BLaER1 (cell line): ENCODE measurements at regions not wholly inside any gene's neighbourhood (a gene's known extent, or its start where the extent isn't known, plus 50 kb on each side); places are given as distances from the start of the nearest gene placed in this dataset.

Source experiments
- H3K27ac ChIP-seq: shearing (Covaris generic); formaldehyde crosslinking; 2 replicates; pipeline ENCODE4 v1.8.1; 2022
- H3K27me3 ChIP-seq: shearing (Covaris generic); formaldehyde crosslinking; 2 replicates; pipeline ENCODE4 v1.8.1; 2022
- H3K36me3 ChIP-seq: shearing (Covaris generic); formaldehyde crosslinking; 2 replicates; pipeline ENCODE4 v1.8.1; 2022
- H3K4me1 ChIP-seq: shearing (Covaris generic); formaldehyde crosslinking; 2 replicates; pipeline ENCODE4 v1.8.1; 2022
- H3K4me2 ChIP-seq: shearing (Covaris generic); formaldehyde crosslinking; 2 replicates; pipeline ENCODE4 v1.8.1; 2022
- H3K4me3 ChIP-seq: shearing (Covaris generic); formaldehyde crosslinking; 2 replicates; pipeline ENCODE4 v1.8.1; 2022
- H3K9ac ChIP-seq: shearing (Covaris generic); formaldehyde crosslinking; 2 replicates; pipeline ENCODE4 v1.8.1; 2022
- H3K9me3 ChIP-seq: shearing (Covaris generic); formaldehyde crosslinking; 2 replicates; pipeline ENCODE4 v1.8.1; 2022
- H4K20me1 ChIP-seq: shearing (Covaris generic); formaldehyde crosslinking; 2 replicates; pipeline ENCODE4 v1.8.1; 2022
- Cebpa-rat ChIP-seq: shearing (Covaris generic); IDR thresholded peaks from 2 replicates; pipeline ENCODE4 v1.8.1; 2022

- no peak overlapping the region for H3K4me2 ChIP-seq
- no peak overlapping the region for H3K9ac ChIP-seq
- no peak for TF ChIP-seq Cebpa-rat
- H3K4me3 ChIP-seq, result no peak overlapping the region
- no peaks in the 10 kb centered on the region for H3K36me3 ChIP-seq
- H3K27me3 ChIP-seq, result no peaks in the 10 kb centered on the region
- no peaks in the 10 kb centered on the region for H4K20me1 ChIP-seq
- no peak overlapping the region for H3K27ac ChIP-seq
- H3K4me1 ChIP-seq, result peaks cover 20% of the 10 kb centered on the region
- no peaks in the 10 kb centered on the region for H3K9me3 ChIP-seq
These were observed 102.7 kb upstream of the SASH1 start for GRCh38 chr6:148239801-148240460.

GRCh38 chr6:148240461-148240840, 102.2 kb upstream of the SASH1 start:
- H3K4me3 ChIP-seq, result no peak overlapping the region
- no peak overlapping the region for H3K27ac ChIP-seq
- no peaks in the 10 kb centered on the region for H4K20me1 ChIP-seq
- no peaks in the 10 kb centered on the region for H3K36me3 ChIP-seq
- H3K9me3 ChIP-seq, result no peaks in the 10 kb centered on the region
- no peaks in the 10 kb centered on the region for H3K27me3 ChIP-seq
- H3K9ac ChIP-seq, result no peak overlapping the region
- no peak for TF ChIP-seq Cebpa-rat
- H3K4me2 ChIP-seq, result no peak overlapping the region
- peaks cover 25% of the 10 kb centered on the region for H3K4me1 ChIP-seq

DNA sequence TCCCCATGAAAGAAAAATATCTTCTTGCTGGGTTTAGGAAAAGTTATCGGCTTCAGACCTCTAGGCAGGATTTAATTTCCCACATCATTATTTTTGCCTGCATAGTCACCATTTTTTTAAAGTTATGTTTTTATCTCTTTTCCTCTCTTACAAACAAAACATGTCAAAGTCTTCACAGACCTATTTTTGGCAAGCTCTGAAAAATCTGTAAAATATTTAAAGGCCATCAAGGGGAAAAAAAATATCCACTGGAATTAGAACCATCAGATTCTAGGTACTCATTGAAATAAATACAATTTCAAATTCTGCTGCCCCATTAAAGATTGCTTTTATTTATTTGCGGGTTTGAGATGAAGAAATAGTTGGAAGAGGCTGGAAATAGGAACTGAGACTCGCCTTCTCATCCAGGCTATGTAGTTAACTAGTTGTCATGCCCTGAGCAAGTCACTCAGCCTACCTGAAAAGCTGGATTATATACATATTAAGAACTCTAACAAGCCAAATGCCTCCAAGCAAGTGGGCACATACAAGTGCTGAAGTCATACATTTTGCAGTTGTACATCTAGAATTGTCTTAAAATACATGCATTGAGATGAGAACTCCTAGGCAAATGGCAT, 101.7 kb upstream of the SASH1 start:
- H3K36me3 ChIP-seq, result no peaks in the 10 kb centered on the region
- H3K4me3 ChIP-seq, result no peak overlapping the region
- H3K4me2 ChIP-seq, result no peak overlapping the region
- peaks cover 30% of the 10 kb centered on the region for H3K4me1 ChIP-seq
- H4K20me1 ChIP-seq, result no peaks in the 10 kb centered on the region
- no peak overlapping the region for H3K27ac ChIP-seq
- no peak overlapping the region for H3K9ac ChIP-seq
- no peaks in the 10 kb centered on the region for H3K9me3 ChIP-seq
- no peaks in the 10 kb centered on the region for H3K27me3 ChIP-seq
- TF ChIP-seq Cebpa-rat, result no peak

GRCh38 chr6:148242180-148242579, 100.5 kb upstream of the SASH1 start:
- no peaks in the 10 kb centered on the region for H4K20me1 ChIP-seq
- TF ChIP-seq Cebpa-rat, result no peak

GRCh38 chr6:148244217-148244935, 98.3 kb upstream of the SASH1 start:
- H3K4me1 ChIP-seq, result peaks cover 56% of the 10 kb centered on the region
- H3K4me3 ChIP-seq, result no peak overlapping the region
- no peaks in the 10 kb centered on the region for H3K27me3 ChIP-seq
- H3K9me3 ChIP-seq, result no peaks in the 10 kb centered on the region
- peak overlapping the region; percentile 13; the same call in 1 of the 2 replicates for H3K9ac ChIP-seq
- H3K4me2 ChIP-seq, result peak overlapping the region; percentile 76
- peak overlapping the region; percentile 40; the same call in 1 of the 2 replicates for H3K27ac ChIP-seq
- no peaks in the 10 kb centered on the region for H3K36me3 ChIP-seq
- H4K20me1 ChIP-seq, result no peaks in the 10 kb centered on the region
- no peak for TF ChIP-seq Cebpa-rat

More at GRCh38 chr6:148242180-148242579, 100.5 kb upstream of the SASH1 start:
- Histone ChIP-seq H3K9me3 (no peaks in the 10 kb centered on the region), H3K27ac (no peak overlapping the region), H3K36me3 (no peaks in the 10 kb centered on the region), H3K4me1 (peaks cover 34% of the 10 kb centered on the region), H3K4me2 (no peak overlapping the region), H3K27me3 (no peaks in the 10 kb centered on the region), H3K4me3 (no peak overlapping the region), H3K9ac (no peak overlapping the region)

GRCh38 chr6:148247386-148248063, 95.1 kb upstream of the SASH1 start:
- Histone ChIP-seq H3K27me3 (no peaks in the 10 kb centered on the region; the same call in 1 of the 2 replicates), H3K36me3 (no peaks in the 10 kb centered on the region), H3K27ac (no peak overlapping the region), H3K9me3 (no peaks in the 10 kb centered on the region), H3K4me3 (no peak overlapping the region), H4K20me1 (no peaks in the 10 kb centered on the region), H3K4me1 (peaks cover 62% of the 10 kb centered on the region), H3K4me2 (peak overlapping the region; percentile 83), H3K9ac (no peak overlapping the region)
- no peak for TF ChIP-seq Cebpa-rat

GRCh38 chr6:148249160-148249559, 93.5 kb upstream of the SASH1 start:
- Histone ChIP-seq H4K20me1 (no peaks in the 10 kb centered on the region), H3K27me3 (no peaks in the 10 kb centered on the region; the same call in 1 of the 2 replicates), H3K4me3 (no peak overlapping the region), H3K27ac (no peak overlapping the region), H3K4me1 (peaks cover 54% of the 10 kb centered on the region), H3K9me3 (no peaks in the 10 kb centered on the region), H3K9ac (no peak overlapping the region), H3K36me3 (no peaks in the 10 kb centered on the region), H3K4me2 (no peak overlapping the region)
- no peak for TF ChIP-seq Cebpa-rat

DNA sequence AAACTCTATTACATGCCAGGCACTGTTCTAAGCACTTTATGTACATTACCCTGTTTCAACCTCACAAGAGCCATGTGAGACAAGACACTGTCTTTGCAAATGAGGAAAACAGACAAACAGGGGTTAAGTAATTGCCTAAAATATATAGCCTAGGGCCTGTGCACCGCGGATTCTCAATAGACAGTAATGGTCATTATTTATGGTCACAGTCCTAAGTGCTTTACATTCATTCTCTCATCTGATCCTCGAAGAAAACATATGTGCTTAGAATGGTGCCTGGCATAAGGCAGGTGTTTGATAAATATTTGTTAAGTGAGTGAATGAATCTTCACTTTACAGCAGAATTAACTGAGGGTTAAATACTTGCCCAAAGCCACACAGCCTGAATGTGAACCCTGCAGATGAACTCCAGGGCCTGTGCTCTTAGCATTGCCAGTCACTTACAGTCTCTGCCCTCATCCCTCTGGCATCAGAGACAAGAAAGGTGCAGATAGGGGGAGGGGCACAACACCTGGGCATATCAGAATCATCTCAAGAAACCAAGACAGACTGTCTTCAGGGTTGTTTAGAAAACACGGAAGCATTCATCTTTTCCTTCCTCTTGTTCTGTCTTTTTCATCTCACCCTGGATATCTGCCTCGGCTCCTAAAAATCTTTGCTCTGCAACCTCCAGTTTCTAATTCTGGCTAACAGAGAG, 92.8 kb upstream of the SASH1 start:
- Histone ChIP-seq H3K27ac (no peak overlapping the region), H3K9ac (no peak overlapping the region), H3K4me1 (peaks cover 48% of the 10 kb centered on the region), H3K27me3 (no peaks in the 10 kb centered on the region; the same call in 1 of the 2 replicates), H3K36me3 (no peaks in the 10 kb centered on the region), H3K4me2 (no peak overlapping the region), H4K20me1 (no peaks in the 10 kb centered on the region), H3K4me3 (no peak overlapping the region), H3K9me3 (no peaks in the 10 kb centered on the region)
- no peak for TF ChIP-seq Cebpa-rat

DNA sequence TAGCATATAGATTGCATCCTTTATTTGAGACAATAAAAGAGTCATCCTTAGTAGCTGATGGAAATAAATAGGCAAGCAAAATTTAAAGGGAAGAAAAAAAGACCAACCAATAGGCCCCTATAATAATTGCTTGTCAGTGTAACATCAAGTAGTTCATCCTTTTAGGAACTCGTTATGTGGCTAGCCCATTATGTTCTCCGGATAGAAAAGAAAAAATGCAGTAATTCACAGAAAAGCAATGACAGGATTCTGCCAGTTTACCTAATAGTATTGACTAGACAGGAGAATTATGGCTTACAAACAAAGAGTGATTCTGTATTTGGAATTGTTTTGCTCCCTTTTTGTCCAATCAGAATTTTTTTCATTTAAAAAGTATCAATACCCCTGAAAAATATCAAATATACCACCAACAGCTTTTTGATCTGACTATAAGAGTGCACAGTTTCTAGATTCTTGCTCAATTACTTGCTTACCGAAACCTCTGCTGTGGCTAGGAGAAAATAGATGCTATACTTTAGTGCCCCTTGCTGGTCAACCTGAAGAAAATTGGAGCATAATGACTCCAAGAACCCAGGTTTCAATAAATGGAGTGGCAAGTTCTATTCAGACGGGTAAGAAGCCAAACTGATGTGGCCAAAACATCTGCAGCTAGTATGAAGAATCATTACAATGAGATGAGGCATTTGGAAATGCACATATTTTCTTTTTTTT, 91.5 kb upstream of the SASH1 start:
- Histone ChIP-seq H3K27ac (no peak overlapping the region), H3K9ac (no peak overlapping the region), H3K4me3 (no peak overlapping the region), H3K9me3 (no peaks in the 10 kb centered on the region), H3K4me2 (no peak overlapping the region), H3K27me3 (no peaks in the 10 kb centered on the region; the same call in 1 of the 2 replicates), H4K20me1 (no peaks in the 10 kb centered on the region), H3K36me3 (no peaks in the 10 kb centered on the region), H3K4me1 (peaks cover 35% of the 10 kb centered on the region)
- TF ChIP-seq Cebpa-rat, result no peak
